Hepatocyte (in vitro differentiated cells): ENCODE measurements at regions not wholly inside any gene's neighbourhood (a gene's known extent, or its start where the extent isn't known, plus 50 kb on each side); places are given as distances from the start of the nearest gene placed in this dataset.
A peak's percentile ranks its signal among the peaks of the same experiment; 100 is the strongest.

ENCODE experiments used
- DNase-seq: peaks from one replicate; pipeline ENCODE4 v3.0.0-alpha.2; 2016; ENCODE audit warnings: low spot score
- H2AFZ ChIP-seq: fragments of 200-600 bp; sonication (generic); 2 replicates; pipeline ENCODE4 v1.6.0; 2016; ENCODE audit warnings: antibody characterized with exemption, mild to moderate bottlenecking
- H3K27ac ChIP-seq: fragments of 200-600 bp; sonication (generic); 2 replicates; pipeline ENCODE4 v1.5.1; 2016; ENCODE audit warnings: mild to moderate bottlenecking
- H3K27me3 ChIP-seq: fragments of 200-600 bp; sonication (generic); 2 replicates; pipeline ENCODE4 v1.6.1; 2016
- H3K36me3 ChIP-seq: fragments of 200-600 bp; sonication (generic); replicated peaks from 2 replicates; pipeline ENCODE4 v1.5.1; 2016; ENCODE audit warnings: low read depth; ENCODE audit not compliant: insufficient read depth
- H3K4me1 ChIP-seq: fragments of 200-600 bp; sonication (generic); 2 replicates; pipeline ENCODE4 v1.5.1; 2016; ENCODE audit warnings: mild to moderate bottlenecking, moderate library complexity; ENCODE audit not compliant: insufficient read depth
- H3K4me2 ChIP-seq: fragments of 200-600 bp; sonication (generic); 2 replicates; pipeline ENCODE4 v1.6.0; 2016
- H3K4me3 ChIP-seq: fragments of 200-600 bp; sonication (generic); 2 replicates; pipeline ENCODE4 v1.5.1; 2016; ENCODE audit warnings: mild to moderate bottlenecking
- H3K79me2 ChIP-seq: fragments of 200-600 bp; sonication (generic); 2 replicates; pipeline ENCODE4 v1.6.0; 2017; ENCODE audit warnings: mild to moderate bottlenecking
- H3K9me2 ChIP-seq: fragments of 200-600 bp; sonication (generic); replicated peaks from 2 replicates; pipeline ENCODE4 v1.6.0; 2017; ENCODE audit warnings: mild to moderate bottlenecking; ENCODE audit not compliant: insufficient read depth
- H3K9me3 ChIP-seq: fragments of 200-600 bp; sonication (generic); 2 replicates; pipeline ENCODE4 v1.5.1; 2016; ENCODE audit warnings: low read depth, mild to moderate bottlenecking
- H4K20me1 ChIP-seq: fragments of 200-600 bp; sonication (generic); 2 replicates; pipeline ENCODE4 v1.6.0; 2016; ENCODE audit warnings: mild to moderate bottlenecking; ENCODE audit not compliant: insufficient read depth, poor library complexity, severe bottlenecking
- EZH2 ChIP-seq: fragments of 200-600 bp; sonication (generic); IDR thresholded peaks from 2 replicates; pipeline ENCODE4 v1.6.1; 2016; ENCODE audit warnings: antibody characterized with exemption, mild to moderate bottlenecking, borderline replicate concordance
- EZH2phosphoT487 ChIP-seq: fragments of 200-600 bp; sonication (generic); IDR thresholded peaks from one replicate; pipeline ENCODE4 v1.6.1; 2018; ENCODE audit warnings: antibody characterized with exemption, mild to moderate bottlenecking, low read depth, moderate library complexity; ENCODE audit not compliant: unreplicated experiment, severe bottlenecking
- WGBS: methylation state at CpG from one replicate; pipeline ENCODE4 v1.1.6; 2016; ENCODE audit warnings: low lambda C conversion rate; ENCODE audit errors: missing lambda C conversion rate; 5-methylcytosine and 5-hydroxymethylcytosine counted together
- TF ChIP-seq, protein P1 (sequence below): fragments of 200-600 bp; sonication (generic); IDR thresholded peaks from 2 replicates; pipeline ENCODE4 v1.5.1; 2016; ENCODE audit warnings: antibody characterized with exemption, mild to moderate bottlenecking; ENCODE audit not compliant: poor library complexity

- H3K4me3 ChIP-seq: no peak overlapping the region
- no peak overlapping the region for H3K4me2 ChIP-seq
- H3K79me2 ChIP-seq: no peaks in the 10 kb centered on the region
- no peak overlapping the region for H2AFZ ChIP-seq
- no peaks in the 10 kb centered on the region for H4K20me1 ChIP-seq
- H3K9me2 ChIP-seq: no peaks in the 10 kb centered on the region
- TF ChIP-seq EZH2phosphoT487 (no peak), EZH2 (no peak)
- TF ChIP-seq, protein P1, sequence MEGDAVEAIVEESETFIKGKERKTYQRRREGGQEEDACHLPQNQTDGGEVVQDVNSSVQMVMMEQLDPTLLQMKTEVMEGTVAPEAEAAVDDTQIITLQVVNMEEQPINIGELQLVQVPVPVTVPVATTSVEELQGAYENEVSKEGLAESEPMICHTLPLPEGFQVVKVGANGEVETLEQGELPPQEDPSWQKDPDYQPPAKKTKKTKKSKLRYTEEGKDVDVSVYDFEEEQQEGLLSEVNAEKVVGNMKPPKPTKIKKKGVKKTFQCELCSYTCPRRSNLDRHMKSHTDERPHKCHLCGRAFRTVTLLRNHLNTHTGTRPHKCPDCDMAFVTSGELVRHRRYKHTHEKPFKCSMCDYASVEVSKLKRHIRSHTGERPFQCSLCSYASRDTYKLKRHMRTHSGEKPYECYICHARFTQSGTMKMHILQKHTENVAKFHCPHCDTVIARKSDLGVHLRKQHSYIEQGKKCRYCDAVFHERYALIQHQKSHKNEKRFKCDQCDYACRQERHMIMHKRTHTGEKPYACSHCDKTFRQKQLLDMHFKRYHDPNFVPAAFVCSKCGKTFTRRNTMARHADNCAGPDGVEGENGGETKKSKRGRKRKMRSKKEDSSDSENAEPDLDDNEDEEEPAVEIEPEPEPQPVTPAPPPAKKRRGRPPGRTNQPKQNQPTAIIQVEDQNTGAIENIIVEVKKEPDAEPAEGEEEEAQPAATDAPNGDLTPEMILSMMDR: no peak
- 81% methylated on average over 3 of the region's 3 CpGs for WGBS
- H3K27me3 ChIP-seq: no peaks in the 10 kb centered on the region
- peaks cover 11% of the 10 kb centered on the region for H3K4me1 ChIP-seq
- DNase-seq: peak; percentile 15
- H3K36me3 ChIP-seq: no peaks in the 10 kb centered on the region
- no peaks in the 10 kb centered on the region for H3K9me3 ChIP-seq
- no peak overlapping the region for H3K27ac ChIP-seq
Observed at GRCh38 chr5:126106029-126106428, 317.2 kb upstream of the GRAMD2B start.

DNA sequence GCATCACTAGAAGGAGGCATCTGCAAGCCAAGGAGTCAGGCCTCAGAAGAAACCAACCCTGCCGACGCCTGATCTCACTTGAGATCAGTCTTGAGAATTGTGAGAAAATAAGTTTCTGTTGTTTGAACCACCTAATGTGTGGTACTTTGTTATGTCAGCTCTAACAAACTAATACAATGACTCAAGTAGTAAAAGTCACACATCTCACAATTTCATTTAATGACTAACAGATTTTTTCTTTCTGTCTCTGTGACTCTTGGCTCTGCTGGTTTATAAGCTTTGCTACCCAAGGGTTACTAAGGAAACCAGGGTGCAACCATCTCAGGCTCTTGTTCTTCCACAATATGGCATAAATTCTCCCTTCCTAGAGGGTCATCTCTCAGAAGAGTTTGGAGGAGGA is 315.8 kb upstream of the GRAMD2B start:
- H3K27ac ChIP-seq: no peak overlapping the region
- peaks cover 11% of the 10 kb centered on the region for H3K4me1 ChIP-seq
- no peaks in the 10 kb centered on the region for H3K27me3 ChIP-seq
- H3K4me2 ChIP-seq: no peak overlapping the region
- no peaks in the 10 kb centered on the region for H3K79me2 ChIP-seq
- H3K36me3 ChIP-seq: no peaks in the 10 kb centered on the region
- WGBS: 100% methylated on average over 2 of the region's 2 CpGs
- TF ChIP-seq EZH2 (no peak), EZH2phosphoT487 (no peak)
- TF ChIP-seq, protein P1: no peak
- no peaks in the 10 kb centered on the region for H3K9me3 ChIP-seq
- no peaks in the 10 kb centered on the region for H4K20me1 ChIP-seq
- no peak overlapping the region for H3K4me3 ChIP-seq
- no peak for DNase-seq
- no peaks in the 10 kb centered on the region for H3K9me2 ChIP-seq
- no peak overlapping the region for H2AFZ ChIP-seq

- H3K36me3 ChIP-seq: no peaks in the 10 kb centered on the region
- H4K20me1 ChIP-seq: no peaks in the 10 kb centered on the region
- H3K27me3 ChIP-seq: no peaks in the 10 kb centered on the region
- H3K4me1 ChIP-seq: peaks cover 11% of the 10 kb centered on the region
- no peaks in the 10 kb centered on the region for H3K9me2 ChIP-seq
- H2AFZ ChIP-seq: no peak overlapping the region
- H3K9me3 ChIP-seq: no peaks in the 10 kb centered on the region
- TF ChIP-seq, protein P1: no peak
- TF ChIP-seq EZH2phosphoT487 (no peak), EZH2 (no peak)
- H3K27ac ChIP-seq: no peak overlapping the region
- 76% methylated on average over 5 of the region's 5 CpGs for WGBS
- no peak overlapping the region for H3K4me2 ChIP-seq
- no peak for DNase-seq
- H3K79me2 ChIP-seq: no peaks in the 10 kb centered on the region
- no peak overlapping the region for H3K4me3 ChIP-seq
Observed at GRCh38 chr5:126108470-126108869, 314.7 kb upstream of the GRAMD2B start.
